Endothelial cell of umbilical vein (primary cell): ENCODE measurements at regions not wholly inside any gene's neighbourhood (a gene's known extent, or its start where the extent isn't known, plus 50 kb on each side); places are given as distances from the start of the nearest gene placed in this dataset.

Experiments used
- BruUV-seq: library from RNA; stranded (reverse); fragments of 400-500 nt; replicated peaks from 2 replicates; lab custom pipeline; 2021; lab: Mats Ljungman, UMichigan
- CTCF ChIA-PET: fragments of 300-600, 350-600 bp; sonication (Branson Sonifier 250); formaldehyde crosslinking; loops from one replicate; lab custom pipeline; 2021; ENCODE audit warnings: antibody characterized with exemption, inconsistent platforms; lab: Charles Lee
- POLR2A ChIA-PET: fragments of 300-600, 350-600 bp; sonication (Branson Sonifier 250); formaldehyde crosslinking; loops from one replicate; lab custom pipeline; 2021; ENCODE audit warnings: antibody characterized with exemption, inconsistent platforms; lab: Charles Lee
- DNase-seq: peaks from one replicate; pipeline ENCODE4 v3.0.0-alpha.2; 2011; ENCODE audit warnings: low read depth, low spot score
- FAIRE-seq: peaks from 2 replicates; lab custom pipeline; 2011; peaks lifted over from hg19 to GRCh38; lab: Jason Lieb, UNC
- H2AFZ ChIP-seq: 2 replicates; pipeline ENCODE4 v1.6.0; 2012; ENCODE audit warnings: low read depth, low read length, control low read depth, inconsistent platforms
- H3K27ac ChIP-seq: 2 replicates; pipeline ENCODE4 v1.5.1; 2011; ENCODE audit warnings: low read depth, mild to moderate bottlenecking, control low read depth, low read length, moderate library complexity; ENCODE audit not compliant: insufficient read depth
- H3K27me3 ChIP-seq, 2 experiments: 2 replicates each; pipeline versions ENCODE4 v1.6.0 to v1.6.1; 2011; ENCODE audit warnings: low read length in 2 of 2, mixed read lengths in 1 of 2; ENCODE audit not compliant: control insufficient read depth in 2 of 2, insufficient read depth in 2 of 2
- H3K36me3 ChIP-seq, 2 experiments: 2 replicates in 1 of 2; 3 replicates in 1 of 2; pipeline ENCODE4 v1.5.1; 2011; ENCODE audit warnings: low read length in 2 of 2, mild to moderate bottlenecking in 1 of 2, moderate library complexity in 1 of 2; ENCODE audit not compliant: control insufficient read depth in 2 of 2, insufficient read depth in 2 of 2; ENCODE audit errors: extremely low read depth in 1 of 2
- H3K4me1 ChIP-seq: 3 replicates; pipeline ENCODE4 v1.5.1; 2011; ENCODE audit warnings: mild to moderate bottlenecking, low read length; ENCODE audit not compliant: control insufficient read depth, insufficient read depth; ENCODE audit errors: extremely low read depth
- H3K4me2 ChIP-seq: 2 replicates; pipeline ENCODE4 v1.6.1; 2011; ENCODE audit warnings: low read length, control low read depth, mixed read lengths; ENCODE audit not compliant: insufficient read depth
- H3K4me3 ChIP-seq, 3 experiments: fragments of 200-600 bp in 1 of 3; sonication (generic), shearing (Covaris generic) in 1 of 3; replicated peaks in 1 of 3; 2 replicates each; pipeline ENCODE4 v1.5.1; 2011 to 2016; ENCODE audit warnings: control low read depth in 3 of 3, low read length in 3 of 3, mild to moderate bottlenecking in 2 of 3, inconsistent platforms in 1 of 3, low read depth in 1 of 3, moderate library complexity in 1 of 3; ENCODE audit not compliant: insufficient read depth in 1 of 3
- H3K79me2 ChIP-seq: 2 replicates; pipeline ENCODE4 v1.6.0; 2012; ENCODE audit warnings: low read length, inconsistent platforms; ENCODE audit not compliant: control insufficient read depth, insufficient read depth
- H3K9ac ChIP-seq: replicated peaks from 2 replicates; pipeline ENCODE3; 2011; ENCODE audit warnings: low read length, control low read depth; ENCODE audit not compliant: insufficient read depth; ENCODE audit errors: extremely low read depth
- H3K9me1 ChIP-seq: replicated peaks from 3 replicates; pipeline ENCODE4 v1.6.0; 2011; ENCODE audit warnings: mild to moderate bottlenecking, low read length; ENCODE audit not compliant: control insufficient read depth, insufficient read depth; ENCODE audit errors: extremely low read depth
- H3K9me3 ChIP-seq: replicated peaks from 2 replicates; pipeline ENCODE4 v1.5.1; 2012; ENCODE audit warnings: low read length, inconsistent platforms; ENCODE audit not compliant: control insufficient read depth, insufficient read depth
- H4K20me1 ChIP-seq: replicated peaks from 2 replicates; pipeline ENCODE3; 2011; ENCODE audit warnings: mild to moderate bottlenecking, low read length; ENCODE audit not compliant: control insufficient read depth, insufficient read depth; ENCODE audit errors: extremely low read depth
- EZH2 ChIP-seq: IDR thresholded peaks from 2 replicates; pipeline ENCODE4 v1.6.1; 2012; ENCODE audit warnings: borderline replicate concordance, low read depth, mild to moderate bottlenecking, moderate library complexity, low read length, inconsistent platforms; ENCODE audit not compliant: severe bottlenecking
- FOS ChIP-seq: IDR thresholded peaks from 2 replicates; pipeline ENCODE4 v1.6.1; 2011; ENCODE audit warnings: mild to moderate bottlenecking, low read length, moderate library complexity, borderline replicate concordance; ENCODE audit not compliant: insufficient read depth
- GATA2 ChIP-seq: IDR thresholded peaks from 2 replicates; pipeline ENCODE4 v1.7.0; 2011; ENCODE audit warnings: low read depth, mild to moderate bottlenecking, moderate library complexity, mixed read lengths, low read length; ENCODE audit not compliant: insufficient read length, insufficient read depth
- JUN ChIP-seq: IDR thresholded peaks from 2 replicates; pipeline ENCODE4 v1.6.1; 2011; ENCODE audit warnings: borderline replicate concordance, low read depth; ENCODE audit not compliant: insufficient read length, insufficient read depth
- MYC ChIP-seq: IDR thresholded peaks from one replicate; pipeline ENCODE4 v1.6.1; 2011; ENCODE audit warnings: mild to moderate bottlenecking, low read depth, low read length
- POLR2A ChIP-seq: IDR thresholded peaks from 2 replicates; pipeline ENCODE4 v1.6.1; 2012; ENCODE audit warnings: low read depth, mild to moderate bottlenecking, control low read depth, low read length
- POLR2AphosphoS5 ChIP-seq: IDR thresholded peaks from 2 replicates; pipeline ENCODE4 v1.6.1; 2012; ENCODE audit warnings: low read depth, mild to moderate bottlenecking, control low read depth, low read length, moderate library complexity; ENCODE audit not compliant: insufficient read depth
- dilution Hi-C: fragments of 300-500 bp; cut with MboI; formaldehyde crosslinking; loops from one replicate; pipeline ENCODE4 v1.15.0; 2019; ENCODE audit warnings: low sequenced_read_pairs; ENCODE audit not compliant: extremely low pct_ligation_motif_present
- intact Hi-C: fragments of 100-400 bp; cut with micrococcal nuclease; formaldehyde crosslinking; loops from one replicate; pipeline ENCODE4 v1.10.0; 2022
- TF ChIP-seq, protein P1 (sequence below): IDR thresholded peaks from 2 replicates; pipeline ENCODE4 v1.6.1; 2011; ENCODE audit not compliant: insufficient read depth, insufficient read length
- TF ChIP-seq, protein P2 (sequence below), 2 donors: IDR thresholded peaks; 1 replicate in 1 of 2; 2 replicates in 1 of 2; pipeline ENCODE4 v1.5.1; 2011; ENCODE audit warnings: low read length in 2 of 2, mild to moderate bottlenecking in 2 of 2, moderate library complexity in 2 of 2, control low read depth in 1 of 2, inconsistent platforms in 1 of 2, low read depth in 1 of 2; ENCODE audit not compliant: insufficient read depth in 1 of 2; ENCODE audit errors: extremely low read depth in 1 of 2

- no peaks in the 10 kb centered on the region for H3K9me3 ChIP-seq
- ChIA-PET POLR2A (no interaction called here), CTCF (no interaction called here)
- BruUV-seq: no TSS peak
- intact Hi-C loops: no loop called here
- no peak overlapping the region for H3K27ac ChIP-seq
- H3K9me1 ChIP-seq: no peaks in the 10 kb centered on the region
- H3K36me3 ChIP-seq: no peaks in the 10 kb centered on the region
- H4K20me1 ChIP-seq: no peaks in the 10 kb centered on the region
- no peak overlapping the region for H3K9ac ChIP-seq
- no peaks in the 10 kb centered on the region for H3K4me1 ChIP-seq
- no peaks in the 10 kb centered on the region for H3K79me2 ChIP-seq
- no peak overlapping the region for H3K4me2 ChIP-seq
- DNase-seq: no peak
- no peak for TF ChIP-seq POLR2A
- TF ChIP-seq POLR2AphosphoS5: no peak
- no peak for TF ChIP-seq GATA2
- TF ChIP-seq JUN: no peak
- TF ChIP-seq, protein P1, sequence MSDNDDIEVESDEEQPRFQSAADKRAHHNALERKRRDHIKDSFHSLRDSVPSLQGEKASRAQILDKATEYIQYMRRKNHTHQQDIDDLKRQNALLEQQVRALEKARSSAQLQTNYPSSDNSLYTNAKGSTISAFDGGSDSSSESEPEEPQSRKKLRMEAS: no peak
- no peak for TF ChIP-seq MYC
- no peak for TF ChIP-seq FOS
- TF ChIP-seq, protein P2, sequence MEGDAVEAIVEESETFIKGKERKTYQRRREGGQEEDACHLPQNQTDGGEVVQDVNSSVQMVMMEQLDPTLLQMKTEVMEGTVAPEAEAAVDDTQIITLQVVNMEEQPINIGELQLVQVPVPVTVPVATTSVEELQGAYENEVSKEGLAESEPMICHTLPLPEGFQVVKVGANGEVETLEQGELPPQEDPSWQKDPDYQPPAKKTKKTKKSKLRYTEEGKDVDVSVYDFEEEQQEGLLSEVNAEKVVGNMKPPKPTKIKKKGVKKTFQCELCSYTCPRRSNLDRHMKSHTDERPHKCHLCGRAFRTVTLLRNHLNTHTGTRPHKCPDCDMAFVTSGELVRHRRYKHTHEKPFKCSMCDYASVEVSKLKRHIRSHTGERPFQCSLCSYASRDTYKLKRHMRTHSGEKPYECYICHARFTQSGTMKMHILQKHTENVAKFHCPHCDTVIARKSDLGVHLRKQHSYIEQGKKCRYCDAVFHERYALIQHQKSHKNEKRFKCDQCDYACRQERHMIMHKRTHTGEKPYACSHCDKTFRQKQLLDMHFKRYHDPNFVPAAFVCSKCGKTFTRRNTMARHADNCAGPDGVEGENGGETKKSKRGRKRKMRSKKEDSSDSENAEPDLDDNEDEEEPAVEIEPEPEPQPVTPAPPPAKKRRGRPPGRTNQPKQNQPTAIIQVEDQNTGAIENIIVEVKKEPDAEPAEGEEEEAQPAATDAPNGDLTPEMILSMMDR (IDR thresholded peaks at IDR 0.05; ENCODE audit: extremely low read depth in 1 of 2, insufficient read depth in 1 of 2, low read depth in 1 of 2, low read length in 2 of 2): no peak
- TF ChIP-seq EZH2: no peak
- no peak overlapping the region for H2AFZ ChIP-seq
- no peak overlapping the region for H3K4me3 ChIP-seq
- dilution Hi-C loops: no loop called here
- H3K27me3 ChIP-seq: no peaks in the 10 kb centered on the region
- no peak for FAIRE-seq
Observed at GRCh38 chr7:85516675-85517074, 329.8 kb upstream of the SEMA3D start.
